H7 (cell line): ENCODE measurements at regions not wholly inside any gene's neighbourhood (a gene's known extent, or its start where the extent isn't known, plus 50 kb on each side); places are given as distances from the start of the nearest gene placed in this dataset.

Source experiments
- DNase-seq: peaks from one replicate; pipeline ENCODE4 v3.0.0; 2012
- H3K27me3 ChIP-seq: 2 replicates; pipeline ENCODE4 v1.6.0; 2011; ENCODE audit warnings: mild to moderate bottlenecking, low read length; ENCODE audit not compliant: control insufficient read depth, insufficient read depth
- H3K36me3 ChIP-seq: replicated peaks from 2 replicates; pipeline ENCODE4 v1.5.1; 2011; ENCODE audit warnings: low read length; ENCODE audit not compliant: control insufficient read depth, insufficient read depth
- H3K4me3 ChIP-seq: 2 replicates; pipeline ENCODE4 v1.5.1; 2011; ENCODE audit warnings: low read depth, mild to moderate bottlenecking, control low read depth, low read length, moderate library complexity; ENCODE audit not compliant: insufficient read depth

GRCh38 chr6:105488516-105489215, 85.8 kb upstream of the PREP start:
- DNase-seq: no peak
- no peak overlapping the region for H3K4me3 ChIP-seq
- no peaks in the 10 kb centered on the region for H3K27me3 ChIP-seq
- no peaks in the 10 kb centered on the region for H3K36me3 ChIP-seq

GRCh38 chr6:105487040-105487790, 84.3 kb upstream of the PREP start:
- DNase-seq: no peak

DNA sequence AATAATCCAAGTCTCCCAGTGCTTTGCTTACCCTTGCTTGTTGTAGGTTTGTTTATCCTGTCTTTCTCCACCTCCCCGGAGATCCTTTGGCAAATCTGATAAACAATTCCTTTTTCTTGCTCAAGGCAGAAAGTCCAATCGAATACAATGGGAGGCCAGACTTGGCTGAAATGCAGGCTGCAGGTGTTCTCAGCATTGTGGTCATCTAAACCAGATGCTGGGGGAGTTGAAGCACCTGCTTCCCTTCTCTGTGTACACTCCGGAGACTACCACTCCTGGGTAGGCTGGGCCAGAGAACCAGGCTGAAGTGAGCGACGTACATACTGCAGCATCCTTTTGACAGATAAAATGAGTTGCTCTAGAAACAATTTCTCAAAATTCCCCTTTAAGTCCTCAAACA, 82.6 kb upstream of the PREP start:
- no peak for DNase-seq
- Histone ChIP-seq H3K36me3 (no peaks in the 10 kb centered on the region), H3K27me3 (no peaks in the 10 kb centered on the region), H3K4me3 (no peak overlapping the region)

More at GRCh38 chr6:105487040-105487790, 84.3 kb upstream of the PREP start:
- Histone ChIP-seq H3K4me3 (no peak overlapping the region), H3K36me3 (no peaks in the 10 kb centered on the region), H3K27me3 (no peaks in the 10 kb centered on the region)

DNA sequence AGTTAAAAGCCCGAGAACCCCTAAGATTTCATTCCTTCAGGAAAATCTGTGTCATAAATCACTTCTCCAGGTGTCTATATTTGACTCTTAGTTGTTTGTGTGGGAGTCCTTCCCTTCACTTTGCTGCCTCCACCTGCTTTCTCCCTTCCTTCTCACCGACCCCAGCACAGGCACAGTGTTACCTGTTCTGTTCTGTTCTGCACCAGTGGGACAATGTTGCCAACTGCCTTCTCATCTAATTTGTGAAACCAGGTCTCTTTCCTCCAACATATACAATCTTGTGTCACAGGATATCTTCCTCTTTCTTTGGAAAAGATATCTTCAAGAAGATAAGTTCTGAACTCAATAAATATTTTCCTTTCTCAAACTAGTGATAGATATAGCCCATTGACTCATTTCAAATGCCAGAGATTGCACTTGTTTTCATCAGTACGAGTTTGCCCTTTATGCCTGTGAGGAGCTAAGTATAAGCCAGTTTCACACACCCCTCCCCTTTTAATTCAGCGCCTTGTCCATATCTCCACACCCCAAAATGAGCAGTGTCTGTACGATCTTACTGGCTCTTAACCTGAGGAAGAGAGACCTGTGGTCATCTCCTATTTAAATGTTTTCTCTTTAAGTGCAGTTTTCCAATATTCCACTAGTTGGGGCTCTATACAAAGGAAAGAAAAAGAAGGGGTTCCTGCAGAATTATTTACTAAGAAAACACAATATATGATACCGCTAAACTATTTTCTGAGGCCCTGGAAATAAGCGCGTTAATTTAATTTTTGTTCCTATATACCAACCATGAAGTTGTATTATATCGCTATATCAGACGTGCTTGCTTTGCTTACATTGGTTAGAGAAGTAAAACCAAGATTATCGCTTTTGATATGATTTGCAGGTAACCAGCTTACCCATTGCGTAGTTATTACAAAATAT, 81.6 kb upstream of the PREP start:
- peak; percentile 7 for DNase-seq
- H3K4me3 ChIP-seq: no peak overlapping the region

GRCh38 chr6:105483492-105483891, 80.6 kb upstream of the PREP start:
- no peaks in the 10 kb centered on the region for H3K36me3 ChIP-seq
- no peak for DNase-seq
- H3K27me3 ChIP-seq: no peaks in the 10 kb centered on the region
- H3K4me3 ChIP-seq: no peak overlapping the region

More for the DNA sequence above, 81.6 kb upstream of the PREP start:
- no peaks in the 10 kb centered on the region for H3K36me3 ChIP-seq
- H3K27me3 ChIP-seq: no peaks in the 10 kb centered on the region

DNA sequence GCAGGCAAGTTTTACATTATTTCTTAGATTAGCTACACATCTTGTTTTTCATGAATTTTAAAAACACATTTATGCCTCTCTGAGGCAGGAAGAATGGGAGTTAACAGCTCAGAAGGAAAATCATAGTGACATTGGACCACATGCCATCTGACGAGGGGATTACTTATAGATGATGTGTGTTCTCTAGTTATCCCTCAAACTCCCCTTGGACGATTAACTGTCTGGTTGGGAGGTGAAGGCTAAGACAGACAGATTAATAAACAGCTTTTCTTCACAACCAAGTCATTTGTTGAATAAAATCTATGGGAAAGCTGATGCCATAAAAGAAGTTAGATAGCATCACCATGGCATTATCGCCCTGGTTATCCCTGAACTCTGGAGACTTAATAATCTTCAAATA, 80.0 kb upstream of the PREP start:
- no peak for DNase-seq
- Histone ChIP-seq H3K36me3 (no peaks in the 10 kb centered on the region), H3K27me3 (no peaks in the 10 kb centered on the region), H3K4me3 (no peak overlapping the region)

DNA sequence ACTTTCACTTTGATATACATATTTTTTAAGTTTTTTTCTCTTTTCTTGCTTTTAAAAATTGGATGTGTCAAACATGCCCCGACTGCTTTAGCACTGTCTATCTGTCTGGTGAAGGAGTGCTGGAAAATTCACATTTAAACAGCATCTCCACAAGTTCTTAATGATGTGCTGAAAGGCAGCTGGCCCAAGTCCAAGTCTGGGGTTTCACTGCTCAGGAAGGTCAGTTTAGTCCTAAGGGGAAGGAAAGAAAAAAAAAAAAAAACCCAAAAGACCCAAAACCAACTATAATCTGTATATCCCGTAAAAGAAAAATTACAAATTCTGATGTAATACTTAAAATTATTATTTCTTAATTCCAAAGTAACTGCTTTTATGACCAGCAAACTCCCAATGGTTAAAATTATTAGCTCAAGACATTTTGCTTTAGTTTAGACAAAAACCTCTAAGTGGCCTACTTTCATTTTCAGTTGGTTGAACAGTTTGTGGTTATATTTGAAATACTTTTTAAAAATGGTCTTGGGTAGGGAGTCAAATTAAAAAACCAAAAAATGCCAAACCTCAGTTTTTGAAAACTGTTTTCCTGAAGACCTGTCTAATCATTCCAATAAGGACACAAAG, 79.5 kb upstream of the PREP start:
- DNase-seq: no peak
- Histone ChIP-seq H3K4me3 (no peak overlapping the region), H3K36me3 (no peaks in the 10 kb centered on the region), H3K27me3 (no peaks in the 10 kb centered on the region)

DNA sequence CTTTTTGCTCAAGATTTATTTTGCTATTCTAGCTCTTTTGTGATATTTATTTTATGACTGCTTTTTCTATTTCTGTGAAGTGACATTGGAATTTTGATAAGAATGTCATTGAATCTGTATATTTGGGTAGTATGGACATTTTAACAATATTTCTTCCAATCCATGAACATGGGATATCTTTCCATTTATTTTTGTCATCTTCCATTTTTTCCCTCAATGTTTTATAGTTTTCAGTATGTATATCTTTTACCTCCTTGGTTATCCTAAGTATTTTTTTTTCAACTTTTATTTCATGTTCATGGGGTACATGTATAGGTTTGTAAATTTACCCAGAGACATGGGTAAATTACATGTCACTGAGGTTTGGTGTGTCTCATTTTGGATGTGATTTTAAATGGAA, 74.1 kb upstream of the PREP start:
- Histone ChIP-seq H3K27me3 (no peaks in the 10 kb centered on the region), H3K36me3 (no peaks in the 10 kb centered on the region), H3K4me3 (no peak overlapping the region)
- DNase-seq: no peak

- no peaks in the 10 kb centered on the region for H3K36me3 ChIP-seq
- no peak overlapping the region for H3K4me3 ChIP-seq
- DNase-seq: peak; percentile 14
- no peaks in the 10 kb centered on the region for H3K27me3 ChIP-seq
Observed at GRCh38 chr6:105474234-105474633, 71.4 kb upstream of the PREP start.

DNA sequence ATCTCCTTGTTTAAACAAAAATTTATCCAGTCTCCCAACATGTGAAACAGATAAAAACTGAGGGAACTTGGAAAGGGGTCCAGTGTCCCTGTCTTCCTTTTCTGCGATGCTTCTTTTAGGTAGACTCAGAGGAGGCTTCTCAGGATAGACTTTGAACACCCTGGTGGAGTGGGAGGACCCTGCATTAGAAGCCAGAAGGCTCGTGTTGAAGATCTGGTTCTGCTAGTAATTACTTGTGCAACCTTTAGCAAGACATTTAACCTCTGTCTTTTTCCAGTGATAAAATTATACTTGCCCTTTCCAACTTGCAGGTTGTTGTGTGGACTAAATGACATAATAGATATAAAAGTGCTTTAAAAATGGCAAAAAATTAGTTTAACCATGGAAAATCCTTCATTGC, 67.1 kb upstream of the PREP start:
- no peak for DNase-seq
- Histone ChIP-seq H3K4me3 (no peak overlapping the region), H3K27me3 (no peaks in the 10 kb centered on the region), H3K36me3 (no peaks in the 10 kb centered on the region)

DNA sequence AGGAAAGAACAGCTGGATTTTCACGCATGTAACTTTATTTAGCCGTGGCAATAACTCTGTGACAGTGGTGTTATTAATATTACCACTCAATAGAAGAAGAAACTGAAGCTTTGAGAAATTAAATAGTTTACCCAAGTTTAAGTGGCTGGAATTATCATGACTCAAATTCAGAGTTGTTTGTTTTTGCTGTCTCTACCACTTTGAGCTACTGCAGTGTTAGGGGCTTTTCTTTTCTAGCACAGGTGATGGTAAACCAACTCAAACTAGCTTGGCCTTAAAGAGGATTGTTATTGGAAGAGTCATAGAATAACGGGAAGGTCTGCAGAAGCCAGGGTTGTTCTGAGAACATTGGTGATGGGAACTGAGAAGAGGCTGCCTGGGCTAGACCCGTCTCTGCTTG, 66.0 kb upstream of the PREP start:
- DNase-seq: no peak
- Histone ChIP-seq H3K36me3 (no peaks in the 10 kb centered on the region), H3K27me3 (no peaks in the 10 kb centered on the region), H3K4me3 (no peak overlapping the region)

DNA sequence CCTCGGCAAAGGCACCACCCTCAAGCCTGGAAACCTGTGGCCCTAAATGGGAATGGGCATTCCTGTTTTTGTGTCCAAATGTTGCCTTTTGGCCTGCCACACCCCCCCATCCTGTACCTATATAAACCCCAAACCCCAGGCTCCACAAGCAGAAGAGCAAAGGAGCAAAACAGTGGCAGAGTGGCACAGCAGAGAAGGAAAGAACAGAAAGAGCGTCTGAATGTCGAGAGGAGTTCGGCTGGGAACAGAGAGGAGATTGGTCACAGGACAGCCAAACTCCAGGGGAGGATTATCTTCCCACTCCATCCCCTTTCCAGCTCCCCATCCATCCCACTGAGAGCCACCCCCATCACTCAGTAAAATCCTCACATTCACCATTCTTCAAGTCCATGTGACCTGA, 58.0 kb upstream of the PREP start:
- H3K36me3 ChIP-seq: no peaks in the 10 kb centered on the region
- no peak for DNase-seq
- H3K27me3 ChIP-seq: no peaks in the 10 kb centered on the region
- H3K4me3 ChIP-seq: no peak overlapping the region

GRCh38 chr6:105459864-105460263, 57.0 kb upstream of the PREP start:
- Histone ChIP-seq H3K27me3 (no peaks in the 10 kb centered on the region), H3K36me3 (no peaks in the 10 kb centered on the region), H3K4me3 (no peak overlapping the region)
- no peak for DNase-seq

- no peak for DNase-seq
- no peak overlapping the region for H3K4me3 ChIP-seq
Observed at GRCh38 chr6:105459049-105459448, 56.2 kb upstream of the PREP start.

More at GRCh38 chr6:105459049-105459448, 56.2 kb upstream of the PREP start:
- Histone ChIP-seq H3K27me3 (no peaks in the 10 kb centered on the region), H3K36me3 (no peaks in the 10 kb centered on the region)
